ENCODE measurements at regions not wholly inside any gene's neighbourhood (a gene's known extent, or its start where the extent isn't known, plus 50 kb on each side); places are given as distances from the start of the nearest gene placed in this dataset.

- intact Hi-C loops (cut with micrococcal nuclease), result loop anchor here (10.0 kb wide), 1 partner anchor 193 kb away; no protein-coding TSS in a partner anchor
- CTCF ChIA-PET, result interaction anchor here (0.7 to 3.2 kb wide), 8 partner anchors 7 to 554 kb away, joined by 3 to 24 read pairs (median 5); no protein-coding TSS in a partner anchor
- H3K4me3 Mint-ChIP-seq (ENCODE audit: unreplicated experiment), result no peak overlapping the region
Measured at GRCh38 chr6:6721606-6722005, 133.1 kb downstream of the LY86 start.

GRCh38 chr6:6722195-6722594, 133.7 kb downstream of the LY86 start:
- no TSS peak for BruUV-seq (replicated peaks)
- intact Hi-C loops (cut with micrococcal nuclease), result loop anchor here (10.0 kb wide), 1 partner anchor 193 kb away; no protein-coding TSS in a partner anchor
- no peaks in the 10 kb centered on the region for H3K9me3 Mint-ChIP-seq (ENCODE audit: unreplicated experiment)
- H3K4me3 Mint-ChIP-seq (ENCODE audit: unreplicated experiment), result no peak overlapping the region
- POLR2A ChIA-PET, result interaction anchor here (1.1 to 1.5 kb wide), 4 partner anchors 10 to 386 kb away, joined by 3 to 4 read pairs (median 3); partner anchors contain the start of gene RREB1
- H3K27ac Mint-ChIP-seq (ENCODE audit: low read depth, unreplicated experiment), result no peak overlapping the region
- H3K27me3 Mint-ChIP-seq (ENCODE audit: insufficient read depth, unreplicated experiment), result no peaks in the 10 kb centered on the region
- H3K4me1 Mint-ChIP-seq (ENCODE audit: insufficient read depth, unreplicated experiment), result peaks cover 6% of the 10 kb centered on the region
- TF ChIP-seq CTCF (IDR thresholded peaks at IDR 0.05; ENCODE audit: unreplicated experiment), result no peak
- H3K36me3 Mint-ChIP-seq (ENCODE audit: insufficient read depth, unreplicated experiment), result no peaks in the 10 kb centered on the region
- CTCF ChIA-PET, result interaction anchor here (0.6 to 3.2 kb wide), 8 partner anchors 10 to 553 kb away, joined by 3 to 24 read pairs (median 5); no protein-coding TSS in a partner anchor
- DNase-seq (ENCODE audit: unreplicated experiment), result no peak

More at GRCh38 chr6:6721606-6722005, 133.1 kb downstream of the LY86 start:
- no peaks in the 10 kb centered on the region for H3K27me3 Mint-ChIP-seq (ENCODE audit: insufficient read depth, unreplicated experiment)
- POLR2A ChIA-PET, result interaction anchor here (0.7 to 1.9 kb wide), 7 partner anchors 9 to 533 kb away, joined by 3 to 6 read pairs (median 3); partner anchors contain the start of gene RREB1
- no peaks in the 10 kb centered on the region for H3K36me3 Mint-ChIP-seq (ENCODE audit: insufficient read depth, unreplicated experiment)
- H3K4me1 Mint-ChIP-seq (ENCODE audit: insufficient read depth, unreplicated experiment), result peaks cover 6% of the 10 kb centered on the region
- no peak overlapping the region for H3K27ac Mint-ChIP-seq (ENCODE audit: low read depth, unreplicated experiment)
- no peak for DNase-seq (ENCODE audit: unreplicated experiment)
- no TSS peak for BruUV-seq (replicated peaks)
- no peak for TF ChIP-seq CTCF (IDR thresholded peaks at IDR 0.05; ENCODE audit: unreplicated experiment)
- H3K9me3 Mint-ChIP-seq (ENCODE audit: unreplicated experiment), result no peaks in the 10 kb centered on the region

GRCh38 chr6:6723361-6723760, 134.8 kb downstream of the LY86 start:
- CTCF ChIA-PET, result interaction anchor here (0.7 to 2.8 kb wide), 19 partner anchors 9 to 891 kb away, joined by 3 to 25 read pairs (median 7); no protein-coding TSS in a partner anchor
- Mint-ChIP-seq H3K36me3 (ENCODE audit: insufficient read depth, unreplicated experiment) (no peaks in the 10 kb centered on the region), H3K4me3 (ENCODE audit: unreplicated experiment) (no peak overlapping the region), H3K4me1 (ENCODE audit: insufficient read depth, unreplicated experiment) (peaks cover 6% of the 10 kb centered on the region), H3K27me3 (ENCODE audit: insufficient read depth, unreplicated experiment) (no peaks in the 10 kb centered on the region), H3K9me3 (ENCODE audit: unreplicated experiment) (no peaks in the 10 kb centered on the region), H3K27ac (ENCODE audit: low read depth, unreplicated experiment) (no peak overlapping the region)
- no peak for DNase-seq (ENCODE audit: unreplicated experiment)
- BruUV-seq (replicated peaks), result no TSS peak
- POLR2A ChIA-PET, result interaction anchor here (0.7 to 2.2 kb wide), 5 partner anchors 17 to 526 kb away, joined by 3 to 7 read pairs (median 3); no protein-coding TSS in a partner anchor
- TF ChIP-seq CTCF (IDR thresholded peaks at IDR 0.05; ENCODE audit: unreplicated experiment), result no peak
- intact Hi-C loops (cut with micrococcal nuclease), result loop anchor here (10.0 kb wide), 1 partner anchor 191 kb away; no protein-coding TSS in a partner anchor

GRCh38 chr6:6723921-6724538, 135.5 kb downstream of the LY86 start:
- Mint-ChIP-seq H3K4me3 (ENCODE audit: unreplicated experiment) (no peak overlapping the region), H3K4me1 (ENCODE audit: insufficient read depth, unreplicated experiment) (peaks cover 6% of the 10 kb centered on the region)
- TF ChIP-seq CTCF (IDR thresholded peaks at IDR 0.05; ENCODE audit: unreplicated experiment), result no peak

More at GRCh38 chr6:6723921-6724538, 135.5 kb downstream of the LY86 start:
- H3K27me3 Mint-ChIP-seq (ENCODE audit: insufficient read depth, unreplicated experiment), result no peaks in the 10 kb centered on the region
- no peak for DNase-seq (ENCODE audit: unreplicated experiment)
- no peaks in the 10 kb centered on the region for H3K36me3 Mint-ChIP-seq (ENCODE audit: insufficient read depth, unreplicated experiment)
- CTCF ChIA-PET, result interaction anchor here (0.5 to 2.8 kb wide), 35 partner anchors 9 to 1795 kb away, joined by 3 to 25 read pairs (median 5); no protein-coding TSS in a partner anchor
- H3K27ac Mint-ChIP-seq (ENCODE audit: low read depth, unreplicated experiment), result peak overlapping the region; percentile 72
- POLR2A ChIA-PET, result interaction anchor here (0.7 to 2.2 kb wide), 9 partner anchors 10 to 526 kb away, joined by 3 to 7 read pairs (median 3); no protein-coding TSS in a partner anchor
- no peaks in the 10 kb centered on the region for H3K9me3 Mint-ChIP-seq (ENCODE audit: unreplicated experiment)
- BruUV-seq (replicated peaks), result no TSS peak
- intact Hi-C loops (cut with micrococcal nuclease), result loop anchor here (1.0 to 10.0 kb wide), 5 partner anchors 47 to 519 kb away; no protein-coding TSS in a partner anchor

All from MCF 10A (cell line).